LNCaP clone FGC (cell line): ENCODE measurements at regions not wholly inside any gene's neighbourhood (a gene's known extent, or its start where the extent isn't known, plus 50 kb on each side); places are given as distances from the start of the nearest gene placed in this dataset.
"Not testable (repeated sequence)": the region's sequence is repeated elsewhere in the genome, so short reads cannot be mapped to it uniquely, and the experiment has no call there.

Source experiments
- DNase-seq: peaks from one replicate; pipeline ENCODE4 v3.0.0-alpha.2; 2011; ENCODE audit warnings: low read depth
- H3K4me3 ChIP-seq: 2 replicates; pipeline ENCODE4 v1.5.1; 2011; ENCODE audit warnings: mild to moderate bottlenecking, low read depth, low read length, control low read depth
- TF ChIP-seq, protein P1 (sequence below): IDR thresholded peaks from 2 replicates; pipeline ENCODE4 v1.5.1; 2012; ENCODE audit warnings: mild to moderate bottlenecking; ENCODE audit not compliant: control insufficient read depth, insufficient read depth; ENCODE audit errors: extremely low read depth

GRCh38 chr17:53483704-53484103 is 339.0 kb upstream of the KIF2B start:
- DNase-seq, result no peak
- TF ChIP-seq, protein P1, sequence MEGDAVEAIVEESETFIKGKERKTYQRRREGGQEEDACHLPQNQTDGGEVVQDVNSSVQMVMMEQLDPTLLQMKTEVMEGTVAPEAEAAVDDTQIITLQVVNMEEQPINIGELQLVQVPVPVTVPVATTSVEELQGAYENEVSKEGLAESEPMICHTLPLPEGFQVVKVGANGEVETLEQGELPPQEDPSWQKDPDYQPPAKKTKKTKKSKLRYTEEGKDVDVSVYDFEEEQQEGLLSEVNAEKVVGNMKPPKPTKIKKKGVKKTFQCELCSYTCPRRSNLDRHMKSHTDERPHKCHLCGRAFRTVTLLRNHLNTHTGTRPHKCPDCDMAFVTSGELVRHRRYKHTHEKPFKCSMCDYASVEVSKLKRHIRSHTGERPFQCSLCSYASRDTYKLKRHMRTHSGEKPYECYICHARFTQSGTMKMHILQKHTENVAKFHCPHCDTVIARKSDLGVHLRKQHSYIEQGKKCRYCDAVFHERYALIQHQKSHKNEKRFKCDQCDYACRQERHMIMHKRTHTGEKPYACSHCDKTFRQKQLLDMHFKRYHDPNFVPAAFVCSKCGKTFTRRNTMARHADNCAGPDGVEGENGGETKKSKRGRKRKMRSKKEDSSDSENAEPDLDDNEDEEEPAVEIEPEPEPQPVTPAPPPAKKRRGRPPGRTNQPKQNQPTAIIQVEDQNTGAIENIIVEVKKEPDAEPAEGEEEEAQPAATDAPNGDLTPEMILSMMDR, result no peak
- H3K4me3 ChIP-seq, result no peak overlapping the region

- TF ChIP-seq, protein P1, result no peak
- H3K4me3 ChIP-seq, result no peak overlapping the region
- DNase-seq, result no peak
Observed at GRCh38 chr17:53475002-53475401, 347.7 kb upstream of the KIF2B start.

- no peak overlapping the region for H3K4me3 ChIP-seq
- no peak for DNase-seq
- TF ChIP-seq, protein P1, result no peak
Observed at GRCh38 chr17:53472586-53472985, 350.1 kb upstream of the KIF2B start.

DNA sequence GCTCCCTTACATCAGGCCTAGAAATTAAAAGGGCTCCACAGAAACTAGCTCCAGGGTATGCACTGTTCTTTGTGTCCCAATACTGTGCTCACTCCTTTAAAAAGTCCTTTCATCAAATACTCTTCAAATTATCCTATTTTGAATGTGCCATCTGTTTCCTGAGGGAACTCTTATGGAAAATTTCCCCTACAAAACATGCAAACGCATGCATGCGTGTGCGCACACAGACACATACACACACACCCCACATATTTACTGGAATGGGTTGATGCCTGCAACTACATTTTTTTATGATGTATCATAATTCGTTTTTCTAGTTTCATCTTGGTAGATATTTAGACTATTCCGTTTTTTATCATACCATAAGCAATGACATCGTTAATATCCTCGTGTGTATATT is 351.2 kb upstream of the KIF2B start:
- H3K4me3 ChIP-seq, result no peak overlapping the region
- DNase-seq, result no peak
- TF ChIP-seq, protein P1, result no peak

DNA sequence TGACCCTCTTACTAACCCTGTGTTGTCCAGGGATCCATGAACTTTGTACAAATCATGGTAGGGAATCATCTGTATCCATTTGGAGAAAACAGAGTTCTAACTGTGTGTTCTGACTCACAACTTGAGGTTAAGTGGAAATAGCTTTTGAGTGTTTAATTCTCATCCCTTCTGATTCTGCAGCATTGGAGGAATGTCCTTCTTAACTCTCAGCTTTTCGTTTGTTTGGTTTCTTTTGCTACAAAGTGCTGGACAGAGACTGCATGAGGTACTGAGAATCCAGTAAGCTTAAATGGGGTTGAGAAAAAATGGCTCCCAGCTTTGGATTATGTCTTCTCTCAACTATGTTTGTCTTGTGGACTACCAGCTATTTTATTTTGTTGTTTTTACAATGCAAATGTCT is 352.1 kb upstream of the KIF2B start:
- TF ChIP-seq, protein P1, result no peak
- no peak for DNase-seq
- no peak overlapping the region for H3K4me3 ChIP-seq

- no peak for DNase-seq
- H3K4me3 ChIP-seq, result no peak overlapping the region
- TF ChIP-seq, protein P1, result no peak
Observed at GRCh38 chr17:53466733-53467132, 356.0 kb upstream of the KIF2B start.

DNA sequence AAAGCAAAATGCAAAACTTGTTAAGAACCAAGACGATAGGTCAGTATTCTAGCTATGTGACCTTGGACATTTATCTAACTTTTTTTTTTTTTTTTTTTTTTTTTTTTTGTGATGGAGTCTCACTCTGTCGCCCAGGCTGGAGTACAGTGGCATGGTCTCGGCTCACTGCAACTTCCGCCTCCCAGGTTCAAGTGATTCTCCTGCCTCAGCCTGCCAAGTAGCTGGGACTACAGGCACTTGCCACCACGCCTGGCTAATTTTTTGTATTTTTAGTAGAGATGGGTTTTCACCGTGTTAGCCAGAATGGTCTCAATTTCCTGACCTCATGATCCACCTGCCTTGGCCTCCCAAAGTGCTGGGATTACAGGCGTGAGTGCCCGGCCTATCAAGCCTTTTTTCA is 358.3 kb upstream of the KIF2B start:
- not testable (repeated sequence) for DNase-seq, H3K4me3 ChIP-seq
